HCT116 (cell line): ENCODE measurements at regions not wholly inside any gene's neighbourhood (a gene's known extent, or its start where the extent isn't known, plus 50 kb on each side); places are given as distances from the start of the nearest gene placed in this dataset.
"Not testable (repeated sequence)": the region's sequence is repeated elsewhere in the genome, so short reads cannot be mapped to it uniquely, and the experiment has no call there.

Experiments
- ATAC-seq: fragments of 200-7000 bp; cut with Tn5 transposase; 2 replicates; pipeline ENCODE4 v1.9.1; 2020; ENCODE audit warnings: mild to moderate bottlenecking, moderate library complexity
- BruUV-seq: library from RNA; stranded (reverse); fragments of 400-500 nt; replicated peaks from 2 replicates; lab custom pipeline; 2021; lab: Mats Ljungman, UMichigan
- CTCF ChIA-PET: fragments of 300-600 bp; sonication (Branson Sonifier 250); formaldehyde crosslinking; loops from one replicate; lab custom pipeline; 2021; ENCODE audit warnings: antibody characterized with exemption; lab: Charles Lee
- POLR2A ChIA-PET: fragments of 300-600, 350-600 bp; sonication (Branson Sonifier 250); formaldehyde crosslinking; loops from one replicate; lab custom pipeline; 2021; ENCODE audit warnings: antibody characterized with exemption; lab: Charles Lee
- RAD21 ChIA-PET, 2 experiments: fragments of 300-600 bp; sonication (Branson Sonifier 250); formaldehyde crosslinking; loops; one replicate each; lab custom pipeline; 2023; ENCODE audit warnings: low total read pairs in 2 of 2; ENCODE audit not compliant: uncharacterized antibody in 2 of 2, unreplicated experiment in 2 of 2, low non-redundant PET in 1 of 2; lab: Charles Lee
- DNase-seq: peaks from one replicate; pipeline ENCODE4 v3.0.0-alpha.2; 2010; ENCODE audit warnings: low read depth, low spot score
- H2AFZ ChIP-seq: fragments of 200-600 bp; shearing (Covaris generic), sonication (generic); 2 replicates; pipeline ENCODE4 v1.6.1; 2017; ENCODE audit warnings: low read depth, mixed run types, mixed read lengths, antibody characterized with exemption, low read length; ENCODE audit not compliant: poor library complexity, severe bottlenecking
- H3K27ac ChIP-seq: 2 replicates; pipeline ENCODE4 v1.5.1; 2012; ENCODE audit warnings: low read depth, low read length
- H3K27me3 ChIP-seq: fragments of 200-600 bp; sonication (generic); 2 replicates; pipeline ENCODE4 v1.6.1; 2016; ENCODE audit warnings: mixed run types, low read length, mixed read lengths; ENCODE audit not compliant: insufficient read depth
- H3K36me3 ChIP-seq, 2 experiments: fragments of 200-500 bp in 1 of 2; fragments of 200-600 bp in 1 of 2; sonication (Bioruptor generic) in 1 of 2; sonication (generic) in 1 of 2; 2 replicates each; pipeline versions ENCODE4 v1.5.1 to v1.6.1; 2014 to 2016; ENCODE audit warnings: low read length in 2 of 2, inconsistent platforms in 1 of 2, mixed read lengths in 1 of 2, mixed run types in 1 of 2; ENCODE audit not compliant: insufficient read depth in 2 of 2, control insufficient read depth in 1 of 2
- H3K4me1 ChIP-seq, 2 experiments: fragments of 200-600 bp in 1 of 2; sonication (generic) in 1 of 2; 2 replicates each; pipeline versions ENCODE4 v1.5.1 to v1.6.1; 2012 to 2017; ENCODE audit warnings: low read length in 2 of 2, inconsistent platforms in 1 of 2, mild to moderate bottlenecking in 1 of 2, mixed read lengths in 1 of 2, mixed run types in 1 of 2, moderate library complexity in 1 of 2; ENCODE audit not compliant: insufficient read depth in 2 of 2, control insufficient read depth in 1 of 2
- H3K4me2 ChIP-seq: fragments of 200-600 bp; sonication (generic); 2 replicates; pipeline ENCODE4 v1.6.1; 2017; ENCODE audit warnings: mixed run types, low read length, mixed read lengths
- H3K4me3 ChIP-seq, 2 experiments: fragments of 200-600 bp in 1 of 2; sonication (generic) in 1 of 2; replicated peaks in 1 of 2; 2 replicates each; pipeline ENCODE4 v1.5.1; 2011 to 2016; ENCODE audit warnings: low read length in 2 of 2, control low read depth in 1 of 2, low read depth in 1 of 2, mild to moderate bottlenecking in 1 of 2, mixed read lengths in 1 of 2, mixed run types in 1 of 2
- H3K79me2 ChIP-seq: fragments of 200-600 bp; sonication (generic); 2 replicates; pipeline ENCODE4 v1.6.1; 2017; ENCODE audit warnings: mild to moderate bottlenecking, mixed run types, low read length, moderate library complexity, mixed read lengths; ENCODE audit not compliant: insufficient read depth
- H3K9ac ChIP-seq: fragments of 200-600 bp; sonication (generic); 2 replicates; pipeline ENCODE4 v1.6.1; 2016; ENCODE audit warnings: low read length, mixed read lengths
- H3K9me2 ChIP-seq: fragments of 200-600 bp; sonication (generic), shearing (Covaris generic); 2 replicates; pipeline ENCODE4 v1.6.1; 2017; ENCODE audit warnings: mixed run types, mild to moderate bottlenecking, moderate library complexity; ENCODE audit not compliant: insufficient read depth
- H3K9me3 ChIP-seq, 2 experiments: fragments of 200-500 bp in 1 of 2; fragments of 200-600 bp in 1 of 2; sonication (Bioruptor generic) in 1 of 2; sonication (generic) in 1 of 2; 2 replicates each; pipeline ENCODE4 v1.6.1; 2014 to 2017; ENCODE audit warnings: low read length in 2 of 2, mixed read lengths in 2 of 2, inconsistent platforms in 1 of 2, low read depth in 1 of 2, mild to moderate bottlenecking in 1 of 2, mixed run types in 1 of 2, moderate library complexity in 1 of 2; ENCODE audit not compliant: control insufficient read depth in 1 of 2, insufficient read depth in 1 of 2
- H4K20me1 ChIP-seq: fragments of 200-600 bp; sonication (generic), shearing (Covaris generic); 2 replicates; pipeline ENCODE4 v1.6.1; 2017; ENCODE audit warnings: mixed run types, mild to moderate bottlenecking, moderate library complexity; ENCODE audit not compliant: insufficient read depth
- CBX3 ChIP-seq: IDR thresholded peaks from 2 replicates; pipeline ENCODE4 v1.6.1; 2012; ENCODE audit warnings: low read depth
- CEBPB ChIP-seq: IDR thresholded peaks from 2 replicates; pipeline ENCODE4 v1.6.1; 2012; ENCODE audit warnings: low read depth
- EZH2 ChIP-seq: fragments of 200-600 bp; sonication (generic); IDR thresholded peaks from 2 replicates; pipeline ENCODE4 v1.6.1; 2017; ENCODE audit warnings: antibody characterized with exemption, mixed run types
- FOSL1 ChIP-seq: IDR thresholded peaks from 2 replicates; pipeline ENCODE4 v1.6.1; 2012; ENCODE audit warnings: low read depth
- POLR2AphosphoS5 ChIP-seq: IDR thresholded peaks from 2 replicates; pipeline ENCODE4 v1.6.1; 2011; ENCODE audit warnings: mild to moderate bottlenecking, low read depth, low read length, moderate library complexity
- intact Hi-C: fragments of 100-400 bp; cut with micrococcal nuclease; formaldehyde crosslinking; loops from 2 replicates; pipeline ENCODE4 v1.10.0; 2022
- TF ChIP-seq, protein P1 (sequence below), 3 experiments: fragments of 200-600 bp in 1 of 3; sonication (generic) in 1 of 3; IDR thresholded peaks in 2 of 3; conservative IDR thresholded peaks in 1 of 3; 2 replicates each; pipeline ENCODE4 v1.5.1; 2012 to 2017; ENCODE audit warnings: low read depth in 2 of 3, low read length in 2 of 3, antibody characterized with exemption in 1 of 3, borderline replicate concordance in 1 of 3, control low read depth in 1 of 3, mild to moderate bottlenecking in 1 of 3, mixed read lengths in 1 of 3, mixed run types in 1 of 3, moderate library complexity in 1 of 3; ENCODE audit not compliant: insufficient read depth in 1 of 3

DNA sequence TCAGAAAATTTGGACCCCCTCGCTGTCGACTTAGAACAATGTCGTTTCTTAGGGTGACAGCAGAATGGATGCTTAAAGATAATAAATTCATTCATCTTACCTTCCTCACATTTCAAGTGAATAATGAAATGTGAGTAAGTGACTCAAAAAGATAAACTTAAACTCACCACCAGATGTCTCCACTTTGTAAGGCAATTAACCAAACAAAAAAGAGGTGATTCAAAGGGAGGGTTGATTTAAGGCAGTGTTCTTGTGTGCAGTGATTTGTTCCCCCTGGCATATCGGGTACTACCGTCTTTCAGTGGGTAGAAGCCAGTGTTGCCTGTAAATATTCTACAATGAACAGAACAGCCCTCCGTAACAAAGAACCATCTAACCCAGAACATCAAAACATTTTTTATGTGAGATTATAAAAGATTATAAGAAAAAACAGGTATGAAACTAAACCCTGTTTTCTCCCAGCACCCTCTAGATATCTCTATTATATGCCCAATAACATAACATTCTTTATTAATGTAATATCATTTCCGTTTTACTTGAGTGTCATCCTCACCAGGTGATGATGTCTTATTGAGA, 589.7 kb downstream of the CBLN4 start:
- CTCF ChIA-PET = no interaction called here
- Histone ChIP-seq H3K9ac (no peak overlapping the region), H3K9me3 (peaks cover 5% of the 10 kb centered on the region in 2 experiments; a peak in 3 of 4 replicates), H3K79me2 (no peaks in the 10 kb centered on the region), H3K27me3 (no peaks in the 10 kb centered on the region), H3K4me2 (no peak overlapping the region)
- DNase-seq = no peak
- POLR2A ChIA-PET = no interaction called here
- BruUV-seq = no TSS peak
- intact Hi-C loops = no loop called here
- no peak for ATAC-seq
- no peak for TF ChIP-seq POLR2AphosphoS5
- TF ChIP-seq, protein P1, sequence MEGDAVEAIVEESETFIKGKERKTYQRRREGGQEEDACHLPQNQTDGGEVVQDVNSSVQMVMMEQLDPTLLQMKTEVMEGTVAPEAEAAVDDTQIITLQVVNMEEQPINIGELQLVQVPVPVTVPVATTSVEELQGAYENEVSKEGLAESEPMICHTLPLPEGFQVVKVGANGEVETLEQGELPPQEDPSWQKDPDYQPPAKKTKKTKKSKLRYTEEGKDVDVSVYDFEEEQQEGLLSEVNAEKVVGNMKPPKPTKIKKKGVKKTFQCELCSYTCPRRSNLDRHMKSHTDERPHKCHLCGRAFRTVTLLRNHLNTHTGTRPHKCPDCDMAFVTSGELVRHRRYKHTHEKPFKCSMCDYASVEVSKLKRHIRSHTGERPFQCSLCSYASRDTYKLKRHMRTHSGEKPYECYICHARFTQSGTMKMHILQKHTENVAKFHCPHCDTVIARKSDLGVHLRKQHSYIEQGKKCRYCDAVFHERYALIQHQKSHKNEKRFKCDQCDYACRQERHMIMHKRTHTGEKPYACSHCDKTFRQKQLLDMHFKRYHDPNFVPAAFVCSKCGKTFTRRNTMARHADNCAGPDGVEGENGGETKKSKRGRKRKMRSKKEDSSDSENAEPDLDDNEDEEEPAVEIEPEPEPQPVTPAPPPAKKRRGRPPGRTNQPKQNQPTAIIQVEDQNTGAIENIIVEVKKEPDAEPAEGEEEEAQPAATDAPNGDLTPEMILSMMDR (IDR thresholded peaks at IDR 0.05 in 2 of 3, conservative IDR thresholded peaks at IDR 0.05 in 1 of 3; ENCODE audit: borderline replicate concordance in 1 of 3, insufficient read depth in 1 of 3, low read depth in 2 of 3, low read length in 2 of 3) = no peak
- no peak for TF ChIP-seq CEBPB
- TF ChIP-seq FOSL1 = no peak
- TF ChIP-seq CBX3 = no peak
- TF ChIP-seq EZH2 = no peak
- TF ChIP-seq, all 23 proteins: peak for 0
- H3K9me2 ChIP-seq = no peaks in the 10 kb centered on the region
- no peak overlapping the region for H3K4me3 ChIP-seq
- RAD21 ChIA-PET = no interaction called here
- H3K27ac ChIP-seq = no peak overlapping the region
- no peaks in the 10 kb centered on the region for H3K4me1 ChIP-seq
- no peaks in the 10 kb centered on the region for H4K20me1 ChIP-seq
- H3K36me3 ChIP-seq = no peaks in the 10 kb centered on the region
- H2AFZ ChIP-seq = no peak overlapping the region

DNA sequence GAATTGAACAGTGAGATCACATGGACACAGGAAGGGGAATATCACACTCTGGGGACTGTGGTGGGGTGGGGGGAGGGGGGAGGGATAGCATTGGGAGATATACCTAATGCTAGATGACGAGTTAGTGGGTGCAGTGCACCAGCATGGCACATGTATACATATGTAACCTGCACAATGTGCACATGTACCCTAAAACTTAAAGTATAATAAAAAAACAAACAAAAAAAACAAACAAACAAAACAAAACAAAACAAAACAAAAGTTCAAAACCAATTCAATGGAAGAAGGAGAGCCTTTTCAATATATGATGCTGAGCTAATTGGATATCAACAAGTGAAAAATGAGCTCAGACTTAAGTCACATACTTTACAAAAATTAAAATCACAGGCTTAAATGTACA, 592.8 kb downstream of the CBLN4 start:
- H3K9me2 ChIP-seq, CTCF ChIA-PET, POLR2A ChIA-PET, H3K4me3 ChIP-seq, H3K9ac ChIP-seq, H3K79me2 ChIP-seq, H3K4me1 ChIP-seq, ATAC-seq, H3K4me2 ChIP-seq, H3K27ac ChIP-seq, intact Hi-C loops, H4K20me1 ChIP-seq, H2AFZ ChIP-seq, RAD21 ChIA-PET, H3K27me3 ChIP-seq, DNase-seq, BruUV-seq, H3K36me3 ChIP-seq: not testable (repeated sequence)
- peaks cover 4 to 22% of the 10 kb centered on the region in 2 experiments; a peak in 2 of 4 replicates for H3K9me3 ChIP-seq
